ENCODE measurements at regions not wholly inside any gene's neighbourhood (a gene's known extent, or its start where the extent isn't known, plus 50 kb on each side); places are given as distances from the start of the nearest gene placed in this dataset.
"Not testable (repeated sequence)": the region's sequence is repeated elsewhere in the genome, so short reads cannot be mapped to it uniquely, and the experiment has no call there.

DNA sequence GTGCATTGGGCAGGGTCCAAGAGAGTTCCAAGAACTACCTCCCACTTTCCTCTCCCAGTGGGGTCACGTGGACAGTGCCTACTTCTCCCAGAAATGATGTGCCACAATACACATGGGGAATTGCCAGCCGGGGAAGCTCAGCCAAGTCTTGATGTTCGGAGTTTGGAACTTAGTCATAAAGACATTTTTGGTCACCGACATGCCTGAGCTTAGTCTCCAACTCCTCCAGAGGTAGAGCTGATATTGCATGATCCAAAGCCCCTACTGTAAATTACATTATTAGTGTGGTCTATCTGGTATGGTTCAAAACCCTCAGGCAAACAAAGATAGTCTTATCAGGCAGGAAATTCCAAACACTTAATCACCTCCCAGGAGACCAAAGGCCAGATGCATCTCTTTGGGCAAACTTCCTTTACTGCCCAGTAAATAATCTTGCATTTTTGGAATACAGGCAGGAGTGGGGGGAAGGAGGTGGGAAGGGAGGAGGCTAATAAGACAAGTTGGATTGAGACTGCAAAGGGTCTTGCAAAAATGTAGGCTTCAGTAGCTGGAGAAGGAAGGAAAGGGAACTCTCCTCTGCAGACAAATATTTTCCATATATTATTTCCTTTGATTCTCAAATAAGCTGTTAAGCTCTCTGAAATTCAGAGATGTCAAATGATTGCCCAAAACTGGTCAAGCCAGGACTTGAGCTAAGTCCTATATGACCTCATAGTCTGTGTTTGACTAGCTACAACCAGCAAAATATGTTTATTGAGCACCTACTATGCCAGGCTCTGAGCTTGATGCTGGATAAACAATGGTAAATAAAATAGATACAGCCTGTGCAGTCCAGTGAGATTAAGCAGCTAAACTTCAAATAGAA, 99.4 kb downstream of the DRD1 start:
- DNase-seq, result no peak

DNA sequence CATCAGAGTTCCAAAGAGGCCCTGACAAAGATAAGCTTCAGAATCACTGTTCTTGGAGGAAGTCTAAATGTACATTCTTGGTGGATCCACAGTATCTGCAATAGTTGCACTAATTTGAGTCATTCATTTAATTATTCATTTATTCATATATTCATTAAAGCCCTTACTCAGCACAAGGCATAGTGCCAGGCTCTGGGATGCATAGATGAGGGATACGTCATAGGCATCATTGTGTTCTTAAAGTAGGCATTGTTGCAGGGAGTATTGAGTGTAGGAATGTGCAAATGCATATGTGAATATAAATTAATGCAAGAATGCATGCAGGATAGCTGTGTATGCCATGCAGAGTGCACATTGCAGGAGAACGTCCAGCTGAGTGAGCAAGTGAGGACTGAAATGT, 100.7 kb downstream of the DRD1 start:
- DNase-seq, result no peak

DNA sequence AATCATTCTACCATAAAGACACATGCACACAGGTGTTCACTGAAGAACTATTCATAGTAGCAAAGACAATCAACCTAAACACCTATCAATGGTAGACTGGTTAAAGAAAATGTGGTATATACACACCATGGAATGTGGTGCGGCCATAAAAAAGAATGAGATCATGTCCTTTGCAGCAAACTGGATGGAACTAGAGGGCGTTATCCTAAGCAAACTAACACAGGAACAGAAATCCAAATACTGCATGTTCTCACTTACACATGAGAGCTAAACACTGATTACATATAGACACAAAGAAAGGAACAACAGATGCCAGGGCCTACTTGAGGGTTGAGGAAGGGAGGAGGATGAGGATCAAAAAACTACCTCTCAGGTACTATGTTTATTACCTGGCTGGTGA, 103.8 kb downstream of the DRD1 start:
- no peak for DNase-seq

DNA sequence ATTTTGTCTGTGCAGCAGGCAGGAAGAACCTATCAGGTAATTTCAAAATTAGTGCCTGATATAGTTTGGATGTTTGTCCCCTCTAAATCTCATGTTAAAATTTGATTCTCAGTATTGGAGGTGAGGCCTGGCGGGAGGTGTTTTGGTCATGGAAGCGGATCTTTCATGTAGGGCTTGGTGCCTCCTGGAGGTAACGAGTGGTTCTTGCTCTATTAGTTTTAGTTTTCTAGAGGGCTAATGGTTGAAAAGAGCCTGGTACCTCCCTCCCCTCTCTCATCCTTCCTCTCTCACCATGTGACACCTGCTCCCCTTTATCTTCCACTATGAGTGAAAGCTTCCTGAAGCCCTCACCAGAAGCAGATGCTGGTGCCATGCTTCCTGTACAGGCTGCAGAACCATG, 106.3 kb downstream of the DRD1 start:
- DNase-seq, result no peak

DNA sequence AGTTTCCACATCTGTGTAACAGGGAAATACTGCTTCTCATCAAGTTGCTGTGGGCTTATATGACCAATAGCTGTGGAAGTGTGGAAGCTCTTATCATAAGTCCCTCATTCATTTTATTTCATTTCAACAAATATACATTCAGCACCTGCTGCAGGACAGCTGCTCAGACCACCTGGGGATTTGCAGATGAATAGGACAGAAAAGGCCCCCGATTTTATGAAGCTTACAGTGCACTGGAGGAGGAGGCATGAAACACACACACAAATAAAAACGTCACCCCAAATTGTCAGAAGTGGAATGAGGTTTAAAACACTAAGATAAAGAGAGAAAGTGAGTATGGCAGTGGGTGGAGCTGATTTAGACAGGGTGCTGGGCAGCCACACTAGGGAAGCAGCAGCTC, 107.2 kb downstream of the DRD1 start:
- no peak for DNase-seq

DNA sequence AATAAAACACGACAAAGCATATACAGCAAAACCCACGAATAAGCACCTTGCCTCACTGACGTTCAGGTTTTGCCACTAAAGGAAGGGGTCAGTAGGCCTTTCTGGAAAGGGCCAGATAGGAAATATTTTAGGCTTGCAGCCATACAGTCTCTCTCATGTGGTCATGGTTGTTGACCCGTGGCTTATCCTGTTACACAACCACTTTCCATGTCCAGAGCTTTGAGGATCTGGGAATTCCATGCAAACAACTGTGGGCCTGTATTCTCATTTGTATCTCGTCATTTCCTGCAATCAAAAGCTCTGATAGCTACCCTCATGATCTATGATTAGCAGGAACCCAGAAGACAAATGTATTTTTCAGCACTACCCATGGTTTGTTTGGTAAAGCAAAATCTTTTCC, 108.3 kb downstream of the DRD1 start:
- no peak for DNase-seq

DNA sequence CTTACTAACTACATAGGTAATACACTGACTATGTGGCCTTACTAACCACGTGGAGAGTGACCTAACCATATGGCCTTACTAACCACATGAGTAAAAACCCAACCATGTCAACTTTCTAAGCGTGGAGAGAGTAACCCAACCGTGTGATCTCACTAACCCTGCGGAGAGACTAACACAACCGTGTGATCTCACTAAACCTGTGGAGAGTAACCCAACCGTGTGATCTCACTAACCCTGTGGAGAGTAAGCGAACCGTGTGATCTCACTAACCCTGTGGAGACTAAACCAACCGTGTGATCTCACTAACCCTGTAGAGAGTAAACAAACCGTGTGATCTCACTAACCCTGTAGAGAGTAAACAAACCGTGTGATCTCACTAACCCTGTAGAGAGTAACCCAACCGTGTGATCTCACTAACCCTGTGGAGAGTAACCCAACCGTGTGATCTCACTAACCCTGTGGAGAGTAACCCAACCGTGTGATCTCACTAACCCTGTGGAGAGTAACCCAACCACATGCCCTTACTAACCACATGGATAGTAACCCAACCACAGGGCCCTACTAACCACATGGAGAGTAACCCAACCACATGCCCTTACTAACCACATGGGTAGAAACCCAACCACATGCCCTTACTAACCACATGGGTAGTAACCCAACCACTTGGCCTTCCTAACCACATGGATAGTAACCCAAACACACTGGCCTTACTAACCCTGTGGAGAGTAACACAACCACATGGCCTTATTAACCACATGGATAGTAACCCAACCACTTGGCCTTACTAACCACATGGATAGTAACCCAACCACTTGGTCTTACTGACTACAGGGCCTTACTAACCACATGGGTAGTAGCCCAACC, 112.6 kb downstream of the DRD1 start:
- DNase-seq, result not testable (repeated sequence)

DNA sequence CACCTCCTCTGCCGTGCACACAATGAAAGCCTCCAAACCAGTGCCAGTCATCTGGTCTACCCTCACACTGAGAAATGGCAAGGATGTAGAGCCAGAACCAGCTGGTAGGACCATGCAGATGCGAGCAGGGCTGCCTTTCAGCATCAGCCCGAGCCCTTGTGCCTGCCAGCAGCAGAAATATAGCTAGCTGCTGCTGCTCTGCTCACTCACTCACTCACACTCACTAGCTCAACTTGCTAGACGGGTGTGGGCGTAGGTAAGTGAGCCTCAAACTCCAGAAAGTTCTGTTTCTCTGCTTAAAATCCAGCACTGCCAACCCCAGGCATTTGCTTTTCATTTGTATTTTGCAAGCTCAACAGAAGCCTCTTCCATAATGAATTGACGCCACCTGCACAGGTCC, 114.0 kb downstream of the DRD1 start:
- no peak for DNase-seq

DNA sequence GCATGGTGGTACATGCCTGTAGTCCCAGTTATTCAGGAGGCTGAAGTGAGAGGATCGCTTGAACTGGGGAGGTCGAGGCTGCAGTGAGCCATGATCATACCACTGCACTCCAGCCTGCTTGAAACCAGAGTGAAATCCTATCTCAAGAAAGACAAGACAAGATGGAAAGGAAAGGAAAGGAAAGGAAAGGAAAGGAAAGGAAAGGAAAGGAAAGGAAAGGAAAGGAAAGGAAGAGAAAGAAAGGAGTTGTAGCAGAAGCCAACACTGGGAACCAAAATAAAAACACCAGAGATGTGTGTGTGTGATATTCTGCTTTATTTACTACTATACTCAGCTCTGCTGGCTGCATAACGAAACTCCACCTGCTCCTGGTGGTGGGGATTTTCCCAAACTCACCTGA, 115.3 kb downstream of the DRD1 start:
- DNase-seq, result no peak

DNA sequence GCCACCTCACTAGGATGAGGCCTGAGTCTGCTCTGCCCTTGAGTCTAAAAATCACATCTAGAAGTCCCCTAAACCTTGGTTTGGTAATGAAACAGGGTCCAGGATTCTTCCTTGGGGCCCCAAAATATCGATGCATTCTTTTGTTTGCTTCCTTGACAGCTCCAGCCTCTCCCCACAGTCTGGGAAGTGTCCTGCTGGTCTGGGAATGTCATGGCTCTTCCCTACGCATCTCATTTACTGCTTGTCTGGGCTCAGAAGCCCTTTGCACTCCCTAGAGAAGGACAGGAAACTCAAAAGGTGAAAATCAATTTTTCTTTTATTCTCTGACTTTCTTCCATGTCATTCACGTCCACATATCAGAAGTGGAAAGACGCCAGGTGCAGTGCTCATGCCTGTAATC, 115.8 kb downstream of the DRD1 start:
- DNase-seq, result no peak

DNA sequence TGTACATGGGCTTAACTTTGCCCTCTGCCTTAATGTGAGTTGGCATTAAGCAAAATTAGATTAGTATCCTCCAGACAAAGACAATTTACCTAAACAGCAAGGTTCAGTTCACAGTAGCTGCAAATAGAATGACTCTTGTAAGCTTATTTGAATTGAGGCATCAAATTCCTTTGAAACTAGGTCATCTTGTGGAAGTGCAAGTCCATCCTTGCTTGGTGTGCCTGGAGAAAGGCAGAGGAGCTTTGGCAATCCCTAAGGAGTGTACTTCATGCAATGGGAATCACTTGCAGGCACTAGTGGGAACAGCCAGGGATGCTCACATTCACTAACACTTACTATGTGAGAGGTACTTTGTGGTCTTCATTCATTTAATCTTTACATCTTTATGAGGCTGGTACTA, 118.3 kb downstream of the DRD1 start:
- DNase-seq, result no peak

DNA sequence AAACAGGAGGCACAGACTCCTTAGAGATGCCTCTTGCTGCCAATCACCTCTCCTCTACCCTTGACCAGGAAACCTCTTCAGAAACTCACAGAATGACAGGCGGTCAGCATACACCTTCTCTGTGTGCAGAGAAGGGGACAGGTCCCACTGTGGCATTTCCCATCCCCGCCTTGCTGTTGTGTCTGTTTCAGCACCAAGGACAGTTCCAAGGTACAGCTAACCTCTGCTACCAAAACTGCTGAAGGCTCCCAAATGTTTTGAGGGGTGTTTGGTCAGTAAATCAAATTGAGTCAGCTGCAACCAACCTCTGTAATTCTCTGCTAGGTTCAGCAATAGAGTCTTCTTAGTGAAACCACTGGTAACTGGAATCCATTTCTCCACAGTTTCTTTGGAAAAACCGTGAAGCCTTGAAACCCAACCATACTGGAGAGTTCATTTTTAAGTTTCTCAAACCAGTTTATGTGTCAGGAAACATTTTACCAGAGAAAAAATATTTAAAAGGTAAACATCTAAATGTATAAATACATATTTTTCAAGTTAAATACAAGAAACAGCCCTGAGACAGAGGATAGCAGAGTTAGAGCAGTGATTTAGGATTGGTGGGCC, 122.0 kb downstream of the DRD1 start:
- no peak for DNase-seq

DNA sequence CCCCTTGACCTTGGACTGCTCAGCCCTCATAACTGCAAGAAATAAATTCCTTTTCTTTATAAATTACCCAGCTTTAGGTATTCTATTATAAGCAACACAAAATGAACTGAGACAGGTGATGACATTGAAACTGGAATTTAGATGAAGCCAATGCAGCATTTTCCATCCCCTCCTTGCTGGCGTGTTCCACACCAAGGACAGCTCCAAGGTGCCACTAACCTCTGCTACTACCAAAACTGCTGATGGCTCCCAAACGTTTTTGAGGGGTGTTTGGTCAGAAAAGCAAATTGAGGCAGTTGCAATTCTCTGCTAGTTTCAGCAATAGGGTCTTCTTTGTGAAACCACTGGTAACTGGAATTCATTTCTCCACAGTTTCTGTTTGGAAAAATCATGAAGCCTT, 124.8 kb downstream of the DRD1 start:
- DNase-seq, result no peak

DNA sequence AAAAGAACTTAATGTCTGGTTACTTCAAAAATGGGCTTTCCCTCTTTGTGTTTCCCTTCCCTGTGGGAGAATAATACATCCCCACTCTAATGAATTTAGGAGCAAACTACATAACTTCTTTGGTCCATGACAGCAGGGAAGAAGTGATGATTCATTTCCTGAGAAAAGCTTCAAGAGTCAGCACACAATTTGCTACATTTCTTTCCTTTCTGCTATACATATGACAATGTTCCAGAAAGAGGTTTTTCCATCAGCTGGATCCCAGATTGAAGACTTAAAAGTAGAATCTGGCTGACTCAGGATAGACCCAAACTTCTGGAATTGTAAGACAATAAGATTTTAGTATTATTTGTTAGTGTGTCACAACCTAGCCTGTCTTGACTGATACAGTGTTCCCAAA, 126.1 kb downstream of the DRD1 start:
- DNase-seq, result no peak

DNA sequence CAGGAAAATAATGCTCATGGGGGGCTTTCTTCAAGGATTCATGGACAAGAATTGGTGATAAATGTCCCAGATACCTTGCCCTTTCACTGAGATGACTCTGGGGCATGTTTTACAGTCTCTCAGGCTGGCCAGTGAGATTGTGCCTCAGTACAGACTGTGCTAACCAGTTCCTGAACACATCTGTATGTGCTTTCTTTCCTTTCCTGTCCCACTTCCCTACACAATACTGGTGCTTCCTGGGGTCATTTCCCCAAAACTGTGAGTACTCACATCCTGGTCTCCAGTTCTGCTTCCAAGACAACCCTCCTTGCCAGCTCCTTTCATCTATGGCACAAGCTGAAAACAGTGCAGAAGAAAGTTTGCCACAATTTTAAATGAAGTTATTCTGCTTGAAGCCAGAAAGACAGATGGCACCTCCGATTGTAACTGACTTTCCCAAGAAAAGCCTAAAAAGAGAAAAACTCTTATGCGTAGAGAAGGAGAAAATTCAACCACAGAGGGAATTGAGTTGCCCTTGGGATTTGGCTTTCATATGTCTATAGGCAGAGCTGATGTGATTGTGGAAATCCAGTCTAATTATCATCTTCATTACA, 134.7 kb downstream of the DRD1 start:
- DNase-seq, result no peak

DNA sequence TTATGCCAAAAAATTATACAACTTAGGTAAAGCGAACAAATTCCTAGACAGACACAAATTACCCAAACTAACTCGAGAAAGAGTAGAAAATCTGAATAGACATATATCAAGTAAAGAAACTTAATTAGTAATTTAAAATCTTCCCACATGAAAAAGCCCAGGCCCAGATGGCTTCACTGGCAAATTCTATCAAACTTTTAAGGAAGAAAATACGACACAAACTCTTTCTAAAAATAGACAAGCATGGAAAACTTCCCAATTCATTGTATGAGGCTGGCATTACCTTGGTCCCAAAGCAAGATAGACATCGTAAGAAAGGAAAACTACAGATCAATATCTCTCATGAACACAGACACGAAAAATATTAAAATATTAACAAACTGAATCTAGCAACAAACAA, 135.3 kb downstream of the DRD1 start:
- no peak for DNase-seq

DNA sequence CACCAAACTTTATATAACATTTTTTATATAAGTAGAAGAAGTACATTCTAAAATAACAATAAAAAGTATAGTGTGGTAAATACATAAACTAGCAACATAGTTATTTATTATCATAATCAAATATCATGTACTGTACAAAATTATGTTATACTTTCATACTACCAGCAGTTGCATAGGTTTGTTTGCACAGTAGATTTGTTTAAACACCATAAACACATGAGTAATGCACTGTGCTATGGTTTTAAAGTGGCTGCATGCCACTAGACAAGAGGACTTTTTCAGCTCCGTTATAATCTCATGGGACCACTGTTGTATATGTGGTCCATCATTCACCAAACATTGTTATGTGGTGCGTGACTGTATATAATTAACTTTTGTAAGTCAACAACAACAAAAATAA, 137.6 kb downstream of the DRD1 start:
- DNase-seq, result no peak

DNA sequence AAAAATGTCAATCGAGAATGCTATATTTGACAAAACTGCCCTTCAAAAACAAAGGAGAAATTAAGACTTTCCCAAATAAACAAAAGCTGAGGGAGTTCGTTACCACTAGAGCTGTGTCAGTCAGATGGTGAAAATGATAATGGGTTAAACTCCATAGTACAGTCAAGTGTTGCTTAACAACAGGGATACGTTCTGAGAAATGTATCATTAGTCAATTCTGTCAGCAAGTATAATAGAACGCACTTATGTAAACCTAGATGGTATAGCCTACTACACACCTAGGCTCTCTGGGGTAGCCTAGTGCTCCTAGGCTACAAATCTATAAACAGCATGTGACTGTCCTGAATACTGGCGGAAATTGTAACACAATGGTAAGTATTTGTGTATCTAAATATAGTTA, 138.7 kb downstream of the DRD1 start:
- no peak for DNase-seq

DNA sequence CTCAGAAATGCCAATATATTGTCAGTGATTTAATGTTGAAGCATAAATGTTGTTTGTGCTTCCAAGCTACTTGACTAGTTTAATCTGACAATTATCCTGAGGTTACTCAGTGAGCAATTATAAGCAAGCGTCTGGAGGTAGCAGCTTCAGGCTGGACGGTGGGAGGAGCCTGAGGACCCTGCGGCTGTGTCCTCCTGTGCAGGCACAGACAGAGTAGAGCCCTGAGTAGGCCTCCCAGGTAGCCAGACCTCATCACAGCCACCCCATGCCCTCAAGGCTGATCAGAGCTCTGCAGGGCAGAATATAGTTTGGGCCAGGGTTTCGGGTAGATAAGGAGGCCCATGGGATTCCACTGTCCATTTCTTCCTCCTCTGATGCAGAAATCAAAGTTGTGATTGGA, 153.6 kb downstream of the DRD1 start:
- no peak for DNase-seq

DNA sequence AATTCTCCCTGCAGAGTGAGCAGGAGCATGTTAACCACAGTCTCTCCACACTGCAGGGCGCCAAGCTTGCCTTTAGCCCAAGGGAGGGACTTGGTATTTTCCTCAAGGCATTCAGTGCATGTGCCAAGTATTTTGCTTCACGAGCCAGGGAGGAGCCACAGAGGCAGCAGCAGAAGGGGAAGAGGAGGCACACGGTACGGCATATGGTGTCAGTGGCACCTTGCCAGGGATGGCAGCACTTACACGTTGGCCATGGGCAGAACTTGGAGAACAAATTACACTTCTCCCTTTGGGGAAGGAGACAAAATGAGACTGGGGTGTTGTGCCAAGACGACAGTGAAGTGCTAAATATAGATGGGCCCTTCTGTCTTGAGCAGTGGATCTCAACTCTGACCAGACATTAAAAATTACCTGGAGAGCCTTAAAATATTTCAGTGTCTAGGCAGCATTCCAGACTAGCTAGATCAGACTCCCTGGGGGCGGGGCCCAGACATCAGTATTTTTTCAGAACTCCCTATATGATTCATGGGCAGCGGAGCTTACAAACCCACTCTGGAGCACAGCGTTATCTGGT, 155.8 kb downstream of the DRD1 start:
- DNase-seq, result no peak

DNA sequence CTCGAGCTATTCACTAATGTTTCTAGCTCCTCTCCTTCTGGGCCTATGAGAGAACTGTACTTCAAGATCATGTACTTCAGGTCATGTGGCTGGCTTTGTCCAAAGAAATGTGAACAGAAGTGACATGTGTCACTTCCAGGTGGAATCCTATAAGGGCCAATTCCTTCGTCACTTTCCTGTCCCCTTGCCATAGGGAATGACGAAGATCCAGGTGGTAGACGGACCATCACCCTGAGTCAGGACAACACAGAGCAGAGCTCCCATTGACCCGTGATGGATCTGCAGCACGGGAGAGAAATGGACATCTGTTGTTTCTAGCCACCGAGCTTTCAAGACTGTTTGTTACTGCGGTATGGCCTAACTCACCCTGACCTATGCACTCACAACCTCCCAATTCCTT, 157.0 kb downstream of the DRD1 start:
- DNase-seq, result no peak

DNA sequence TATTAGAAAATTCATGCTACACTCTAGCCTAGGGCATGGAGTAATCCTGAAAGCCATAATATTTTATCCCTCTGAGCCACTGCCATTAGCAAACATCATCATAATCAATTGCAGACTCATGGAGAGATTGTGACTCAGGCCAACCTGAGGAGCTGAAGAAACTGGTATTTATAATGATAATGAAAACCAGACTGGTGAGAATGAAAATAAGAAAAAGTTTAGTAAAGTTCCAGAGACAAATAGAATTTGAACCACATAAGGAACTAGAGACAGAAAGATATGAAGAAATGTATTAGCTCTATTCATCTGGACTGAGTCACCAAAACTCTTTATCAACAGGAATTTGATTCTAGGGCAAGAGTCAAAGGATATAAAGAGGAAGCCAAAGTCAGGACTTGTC, 158.7 kb downstream of the DRD1 start:
- no peak for DNase-seq

DNA sequence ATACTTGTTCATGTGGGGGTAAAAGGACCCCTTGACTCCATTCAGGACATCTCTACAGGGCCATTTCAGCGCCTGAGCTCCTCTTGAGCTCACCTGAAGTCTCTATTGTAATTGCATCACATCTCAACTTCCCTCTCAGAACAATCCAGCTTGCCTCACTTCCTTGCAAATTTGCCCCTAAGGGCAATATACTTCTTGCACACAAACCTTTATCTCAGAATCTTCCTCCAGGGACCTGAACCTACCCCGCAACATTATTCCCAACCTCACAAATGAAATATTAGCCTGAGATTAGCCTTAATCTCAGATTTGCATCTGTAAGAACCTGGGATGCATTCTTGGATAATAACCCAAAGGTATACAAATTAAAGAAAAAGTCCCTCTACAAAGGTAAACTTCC, 159.2 kb downstream of the DRD1 start:
- no peak for DNase-seq
